Jurkat, Clone E6-1 (cell line): ENCODE measurements at regions not wholly inside any gene's neighbourhood (a gene's known extent, or its start where the extent isn't known, plus 50 kb on each side); places are given as distances from the start of the nearest gene placed in this dataset.
"Not testable (repeated sequence)": the region's sequence is repeated elsewhere in the genome, so short reads cannot be mapped to it uniquely, and the experiment has no call there.

Source experiments
- DNase-seq: peaks from one replicate; pipeline ENCODE4 v3.0.0-alpha.2; 2011; ENCODE audit warnings: low read depth, low spot score
- H3K4me3 ChIP-seq: 2 replicates; pipeline ENCODE4 v1.5.1; 2011; ENCODE audit warnings: mild to moderate bottlenecking, low read length, control low read depth, moderate library complexity

DNA sequence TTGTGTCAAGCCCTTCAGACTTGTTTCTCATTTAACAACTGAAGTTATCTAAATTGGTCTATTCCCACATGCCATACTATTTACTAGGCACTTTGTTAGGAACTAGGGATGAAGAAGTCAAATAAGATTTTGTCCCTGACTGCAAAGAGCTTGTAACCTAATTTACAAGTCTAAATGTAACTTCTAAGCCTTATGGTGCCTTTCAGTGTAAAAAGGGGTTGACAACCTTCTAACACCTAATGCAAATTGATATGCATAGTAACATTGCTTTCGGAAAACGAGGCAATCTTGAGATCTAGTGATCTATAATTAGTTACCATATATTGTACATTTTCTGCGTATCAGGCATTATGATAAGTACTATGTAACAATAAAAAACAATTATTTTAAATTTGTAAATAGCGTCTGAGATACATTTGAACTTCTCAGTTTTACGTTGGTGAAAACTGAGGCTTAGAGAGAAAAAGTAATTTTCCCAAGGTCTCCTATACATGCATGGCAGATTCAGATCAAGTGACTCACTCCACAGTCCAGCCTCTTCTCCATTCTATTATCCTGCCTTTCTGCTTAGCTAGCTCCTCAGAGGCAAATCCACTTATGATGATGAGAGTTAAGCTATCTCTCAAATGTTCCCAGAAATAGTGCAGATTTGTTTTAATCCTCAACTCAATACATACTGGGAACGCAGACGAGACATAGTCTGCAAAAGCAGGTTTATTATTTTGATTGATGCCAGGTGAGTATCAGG, 764.9 kb upstream of the SLITRK5 start:
- no peak overlapping the region for H3K4me3 ChIP-seq

DNA sequence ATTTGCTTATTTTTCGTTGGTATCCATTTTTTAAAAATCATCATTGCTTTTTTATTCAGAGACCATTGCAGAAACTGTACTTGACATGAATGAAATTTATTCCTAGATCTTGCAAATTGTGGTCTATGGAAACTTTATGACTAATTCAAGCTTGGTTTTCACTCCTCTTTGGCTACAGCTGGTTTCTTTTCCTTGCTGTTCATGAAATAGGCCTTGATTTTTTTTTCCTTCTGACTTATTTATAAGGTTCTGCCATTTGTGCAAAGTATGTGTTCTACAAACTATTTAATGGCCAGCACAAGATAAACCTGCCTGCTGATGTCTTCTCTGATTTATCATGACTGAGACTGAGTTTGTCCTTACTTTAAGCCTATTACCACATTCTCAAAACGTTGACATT, 764.0 kb upstream of the SLITRK5 start:
- no peak overlapping the region for H3K4me3 ChIP-seq
- no peak for DNase-seq

More for the DNA sequence above, 764.9 kb upstream of the SLITRK5 start:
- DNase-seq = no peak

DNA sequence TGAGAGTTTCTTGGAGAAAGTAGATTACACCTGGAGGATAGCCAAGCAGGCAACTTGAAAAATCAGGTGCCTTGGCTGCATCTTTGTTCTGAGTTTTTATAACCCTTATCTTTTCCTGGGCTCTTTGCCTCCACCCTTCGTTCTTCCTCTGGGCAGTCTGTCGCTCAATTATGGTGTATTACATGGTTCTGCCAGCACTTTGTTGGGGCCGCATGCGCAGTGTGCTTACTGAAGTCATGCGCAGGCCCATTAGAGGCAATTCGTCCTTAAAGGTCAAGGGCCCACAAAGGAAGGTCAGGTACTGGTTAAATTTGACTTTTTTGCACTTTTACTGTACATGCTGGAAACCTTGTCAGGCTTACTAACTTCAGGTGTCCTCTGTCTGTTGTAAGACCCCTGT, 761.9 kb upstream of the SLITRK5 start:
- H3K4me3 ChIP-seq = no peak overlapping the region
- DNase-seq = no peak

DNA sequence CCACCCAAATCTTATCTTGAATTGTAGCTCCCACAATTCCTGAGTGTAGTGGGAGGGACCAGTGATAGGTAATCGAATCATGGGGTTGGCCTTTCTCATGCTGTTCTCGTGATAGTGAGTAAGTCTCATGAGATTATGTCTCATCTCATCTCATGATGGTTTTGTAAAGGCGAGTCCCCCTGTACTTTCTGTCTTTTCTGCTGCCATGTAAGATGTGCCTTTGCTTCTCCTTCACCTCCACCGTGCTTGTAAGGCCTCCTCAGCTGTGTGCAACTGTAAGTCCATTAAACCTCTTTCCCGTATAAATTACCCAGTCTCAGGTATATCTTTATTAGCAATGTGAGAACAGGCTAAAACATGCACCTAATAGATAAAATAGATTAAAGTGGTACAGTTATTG, 756.4 kb upstream of the SLITRK5 start:
- no peak for DNase-seq
- H3K4me3 ChIP-seq = no peak overlapping the region

DNA sequence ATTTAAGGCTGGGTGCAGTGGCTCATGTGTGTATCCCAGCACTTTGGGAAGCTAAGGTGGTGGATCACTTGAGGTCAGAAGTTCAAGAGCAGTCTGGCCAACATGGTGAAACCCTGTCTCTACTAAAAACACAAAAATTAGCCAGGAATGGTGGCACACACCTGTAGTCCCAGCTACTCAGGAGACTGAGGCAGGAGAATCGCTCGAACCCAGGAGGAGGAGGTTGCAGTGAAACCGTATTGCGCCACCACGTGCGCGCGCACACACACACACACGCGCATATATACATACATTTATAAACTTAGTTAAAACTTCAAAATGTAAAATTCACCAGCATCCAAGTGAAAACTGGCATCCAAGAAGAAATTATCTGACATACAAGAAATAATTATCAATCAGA, 753.7 kb upstream of the SLITRK5 start:
- not testable (repeated sequence) for H3K4me3 ChIP-seq, DNase-seq

DNA sequence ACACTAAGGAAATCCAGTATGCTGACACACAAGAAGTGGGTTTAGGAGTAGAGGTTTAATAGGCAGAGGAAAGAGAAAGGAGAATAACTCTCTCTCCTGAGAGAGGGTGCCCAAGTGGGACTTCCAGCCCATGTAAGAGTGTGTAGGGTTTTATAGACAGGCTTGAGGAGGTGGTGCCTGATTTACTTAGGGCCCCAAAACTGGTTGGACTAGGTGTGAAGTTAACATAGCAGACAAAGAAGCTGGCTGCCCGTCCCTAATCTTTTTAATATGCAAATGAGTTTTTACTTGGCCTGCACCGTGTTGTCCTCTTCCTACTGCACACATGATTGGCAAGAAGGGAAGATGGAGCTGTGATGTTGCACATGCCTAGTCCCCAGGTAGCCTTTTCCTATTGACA, 752.5 kb upstream of the SLITRK5 start:
- H3K4me3 ChIP-seq = no peak overlapping the region
- DNase-seq = no peak

DNA sequence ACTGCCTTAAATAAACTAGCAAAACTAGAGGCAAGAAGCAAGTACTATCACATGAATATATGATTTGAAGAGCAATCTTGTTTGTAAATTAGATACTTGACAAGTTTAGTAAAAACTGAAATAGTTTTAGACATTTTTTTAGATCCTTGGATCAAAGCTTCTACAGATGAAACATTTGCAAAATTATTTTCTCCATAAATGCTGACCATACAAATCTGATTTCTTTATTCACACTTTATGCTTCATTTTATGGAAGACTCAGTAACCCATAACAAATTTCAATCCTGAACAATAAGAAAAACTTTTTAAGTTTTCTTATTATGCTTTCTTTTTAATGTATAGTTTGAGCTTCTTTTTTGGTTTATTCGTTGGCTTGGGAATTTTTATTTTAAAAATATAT, 750.2 kb upstream of the SLITRK5 start:
- DNase-seq = no peak
- H3K4me3 ChIP-seq = no peak overlapping the region

DNA sequence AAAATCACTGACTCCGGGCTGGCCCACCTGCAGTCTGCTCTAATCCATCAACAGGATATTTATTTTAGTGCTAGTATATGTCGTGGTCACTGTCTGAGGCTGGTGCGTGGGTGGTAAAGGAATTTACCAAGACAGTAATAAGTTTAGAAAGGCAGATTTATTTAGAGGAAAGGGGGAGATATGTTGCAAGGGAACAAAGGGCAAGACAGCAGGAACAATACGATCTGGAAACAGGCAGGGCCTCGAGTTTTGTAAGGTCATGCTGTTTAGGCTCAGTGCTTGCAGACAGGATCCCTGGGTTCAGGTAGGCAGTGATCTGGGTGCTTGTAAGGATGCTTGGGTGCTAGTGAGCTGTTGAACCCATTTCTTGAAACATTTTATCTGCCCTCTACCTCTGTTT, 748.2 kb upstream of the SLITRK5 start:
- no peak overlapping the region for H3K4me3 ChIP-seq
- no peak for DNase-seq

DNA sequence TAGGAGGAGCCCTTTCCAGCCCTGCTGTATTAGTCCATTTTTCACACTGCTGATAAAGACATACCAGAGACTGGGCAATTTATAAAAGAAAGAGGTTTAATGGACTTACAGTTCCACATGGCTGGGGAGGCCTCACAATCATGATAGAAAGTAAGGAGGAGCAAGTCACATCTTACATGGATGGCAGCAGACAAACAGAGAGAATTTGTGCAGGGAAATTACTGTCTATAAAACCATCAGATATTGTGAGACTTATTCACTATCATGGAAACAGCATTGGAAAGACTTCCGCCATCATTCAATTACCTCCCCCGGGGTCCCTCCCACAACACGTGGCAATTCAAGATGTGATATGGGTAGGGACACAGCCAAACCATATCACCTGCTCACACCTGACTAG, 744.3 kb upstream of the SLITRK5 start:
- not testable (repeated sequence) for DNase-seq, H3K4me3 ChIP-seq

DNA sequence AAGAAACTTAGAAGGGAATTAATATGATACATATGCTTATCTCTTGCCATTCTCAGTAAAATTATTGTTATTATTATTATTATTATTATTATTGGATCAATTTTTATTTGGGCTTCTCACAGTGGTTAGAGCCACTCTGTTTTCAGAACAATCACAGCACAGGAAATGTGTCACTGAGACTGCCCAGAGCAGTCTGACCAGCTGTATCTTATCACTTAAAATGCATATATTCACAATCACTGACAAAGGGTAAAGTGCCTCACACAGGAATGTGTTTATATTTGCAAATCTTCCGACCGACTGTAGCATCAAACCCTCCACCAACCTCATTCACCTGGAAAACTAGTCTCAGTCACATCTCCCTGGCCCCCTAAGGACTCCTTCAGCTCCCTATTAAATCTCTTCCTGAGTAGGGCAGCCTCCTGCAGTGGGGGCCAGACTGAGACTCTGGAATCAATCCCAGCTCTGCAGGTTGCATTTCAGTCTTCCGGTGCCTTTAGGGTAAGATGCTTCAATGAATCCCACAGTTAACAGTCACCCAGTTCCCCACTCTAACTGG, 738.3 kb upstream of the SLITRK5 start:
- H3K4me3 ChIP-seq = no peak overlapping the region
- no peak for DNase-seq

DNA sequence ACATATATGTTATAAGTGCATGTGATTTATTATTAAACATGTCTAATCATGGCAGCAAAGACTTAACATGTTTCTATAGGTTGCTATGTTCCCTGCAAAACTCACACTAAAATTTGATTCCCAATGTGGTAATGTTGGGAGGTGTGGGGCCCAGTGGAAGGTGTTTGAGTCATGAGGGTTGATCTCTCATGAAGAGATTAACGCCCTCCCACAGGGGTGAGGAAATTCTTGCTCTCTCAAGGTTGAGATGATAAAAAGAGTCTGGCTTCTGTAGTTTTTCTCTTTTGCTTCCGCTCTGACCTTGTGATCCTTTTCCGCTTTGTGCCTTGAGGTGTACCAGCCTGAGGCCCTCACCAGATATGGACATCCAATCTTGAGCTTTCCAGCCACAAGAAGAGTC, 737.5 kb upstream of the SLITRK5 start:
- no peak overlapping the region for H3K4me3 ChIP-seq
- no peak for DNase-seq

DNA sequence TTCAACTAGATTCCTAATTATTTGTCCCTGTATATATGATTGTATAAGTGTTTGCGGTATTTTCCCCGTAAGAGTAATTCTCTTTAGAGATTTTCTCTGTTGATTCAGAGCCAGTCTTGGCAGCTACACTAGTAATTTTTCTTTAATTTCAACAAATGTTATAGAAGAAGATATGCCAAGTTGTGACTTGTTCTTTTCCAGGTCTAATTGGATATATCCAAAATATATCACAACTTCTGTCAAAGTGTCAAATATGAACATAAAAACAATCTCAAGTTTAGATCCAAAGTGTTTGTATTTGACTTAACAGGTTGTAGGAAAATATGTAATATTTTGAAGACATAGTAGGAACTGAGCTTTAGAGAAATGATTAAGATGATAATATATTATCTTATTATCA, 733.9 kb upstream of the SLITRK5 start:
- H3K4me3 ChIP-seq = no peak overlapping the region
- no peak for DNase-seq

DNA sequence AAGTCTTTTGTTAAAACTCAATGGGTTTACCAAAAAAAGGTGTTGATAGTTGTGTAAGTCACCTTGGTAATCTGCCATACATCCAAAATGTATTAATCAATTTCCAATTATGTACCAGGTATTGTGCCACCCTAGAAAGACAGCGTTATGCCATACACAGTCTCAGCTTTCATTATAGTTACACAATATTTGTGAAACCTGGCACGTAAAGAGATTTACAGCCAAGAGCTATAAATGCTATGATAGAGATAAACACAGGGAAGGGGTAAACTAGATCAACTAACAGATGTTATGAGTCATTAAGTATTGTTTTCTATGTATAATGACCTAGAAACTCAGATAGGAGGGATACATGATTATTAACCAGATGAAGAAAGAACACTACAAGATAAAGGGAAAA, 725.6 kb upstream of the SLITRK5 start:
- DNase-seq = no peak

DNA sequence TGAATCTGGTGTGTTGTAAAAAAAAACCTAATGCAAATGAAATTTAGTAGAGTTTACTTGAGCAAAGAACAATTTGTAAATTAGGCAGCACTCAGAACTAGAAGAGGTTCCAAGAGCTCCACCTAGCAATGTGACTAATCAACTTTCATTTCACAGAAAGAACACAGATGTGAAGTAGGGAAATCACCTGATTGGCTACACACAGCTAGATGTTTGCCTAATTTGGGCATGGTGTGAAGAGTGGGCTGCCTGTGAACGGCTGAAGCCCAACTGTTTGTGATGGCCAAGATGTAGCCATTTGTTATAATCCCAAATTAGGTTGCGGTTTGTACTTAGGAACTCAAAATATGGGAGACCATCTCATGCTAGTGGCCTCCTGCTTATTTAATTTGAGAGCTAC, 724.4 kb upstream of the SLITRK5 start:
- DNase-seq = peak; percentile 6
- H3K4me3 ChIP-seq = no peak overlapping the region

More for the DNA sequence above, 725.6 kb upstream of the SLITRK5 start:
- H3K4me3 ChIP-seq = no peak overlapping the region

DNA sequence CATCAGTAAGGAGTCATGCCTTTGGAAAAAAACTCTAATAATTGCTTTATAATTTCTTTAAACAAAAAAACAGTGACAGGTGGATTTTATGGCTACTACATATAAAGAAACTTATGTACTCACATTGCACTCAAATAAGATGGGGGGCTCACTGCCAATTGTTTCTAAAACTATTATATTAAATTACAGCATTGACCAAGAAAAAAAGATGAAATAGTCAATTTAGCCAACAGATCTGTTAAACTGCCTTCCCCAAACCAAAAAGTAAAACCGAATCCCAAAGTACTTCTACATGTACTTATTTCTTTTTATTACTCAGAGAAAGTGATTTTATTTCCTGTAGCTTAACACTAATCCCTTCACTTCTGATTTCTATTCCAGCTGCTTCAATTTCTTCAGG, 716.8 kb upstream of the SLITRK5 start:
- H3K4me3 ChIP-seq = no peak overlapping the region
- DNase-seq = no peak

DNA sequence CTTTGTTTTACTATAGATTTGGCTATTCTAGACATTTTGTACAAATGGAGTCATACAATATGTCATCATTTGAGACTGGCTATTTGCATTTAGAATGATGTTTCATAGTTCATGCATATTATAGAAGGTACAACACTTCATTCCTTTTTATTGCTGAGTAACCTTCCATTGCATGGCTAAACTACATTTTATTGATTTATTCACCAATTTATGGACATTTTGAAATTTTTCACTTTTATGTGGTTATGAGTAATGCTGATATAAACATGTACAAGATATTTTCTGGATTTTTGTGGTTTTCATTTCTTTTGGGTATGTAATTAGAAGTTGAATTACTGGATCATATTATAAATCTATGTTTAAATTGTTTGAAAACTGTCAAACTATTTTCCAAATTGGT, 710.3 kb upstream of the SLITRK5 start:
- no peak for DNase-seq
- H3K4me3 ChIP-seq = no peak overlapping the region

DNA sequence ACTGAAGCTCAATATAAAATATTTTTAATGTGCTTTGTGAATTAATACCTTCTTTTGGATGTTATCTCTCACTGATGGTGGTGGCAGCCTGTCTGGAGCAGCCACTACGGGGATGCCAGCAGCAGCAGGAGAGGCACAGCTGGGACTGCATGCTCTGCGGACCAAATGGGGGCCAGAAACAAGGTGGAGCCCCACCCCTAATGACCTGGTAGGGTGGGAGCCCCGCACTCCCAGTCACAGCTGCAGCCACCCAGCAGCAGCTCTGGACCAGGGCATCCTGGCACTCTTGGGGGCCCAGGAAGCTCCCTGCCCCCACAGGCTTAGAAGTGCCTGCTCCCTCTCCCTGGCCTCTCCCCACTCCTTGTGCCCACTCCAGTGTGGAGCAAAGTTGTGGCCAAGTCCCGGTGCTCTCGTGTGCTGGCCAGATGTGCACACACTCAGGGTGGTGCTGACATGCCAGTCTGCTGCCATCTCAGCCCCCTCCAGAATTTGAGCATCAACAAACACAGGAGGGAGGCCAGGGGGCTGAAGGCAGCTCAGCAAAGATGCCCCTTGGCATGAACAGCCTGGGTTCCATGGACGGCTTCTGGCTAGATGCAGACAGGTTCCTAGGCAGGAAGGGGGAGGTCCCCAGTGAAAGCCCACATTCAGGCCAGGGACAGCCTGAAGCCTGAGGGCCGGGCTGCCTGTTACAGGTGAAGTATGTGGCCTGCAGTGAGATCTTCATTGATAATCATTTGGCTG, 696.7 kb upstream of the SLITRK5 start:
- DNase-seq = no peak

DNA sequence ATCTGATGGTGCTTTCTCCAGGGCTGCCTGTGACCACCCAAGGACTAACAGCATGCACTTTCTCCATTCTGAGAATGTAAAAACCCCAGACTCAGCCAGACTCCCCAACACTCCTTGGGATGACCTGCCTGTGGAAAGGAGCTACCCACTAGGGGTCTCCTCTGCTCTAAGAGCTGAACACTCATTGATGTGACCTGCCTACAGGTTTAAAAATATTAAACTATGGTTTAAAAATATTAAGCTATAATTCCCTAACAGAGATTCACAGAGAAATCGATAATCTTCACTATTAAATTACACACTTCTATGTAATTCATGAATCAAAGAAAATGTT, 696.2 kb upstream of the SLITRK5 start:
- DNase-seq = no peak
- H3K4me3 ChIP-seq = no peak overlapping the region

More for the DNA sequence above, 696.7 kb upstream of the SLITRK5 start:
- H3K4me3 ChIP-seq = no peak overlapping the region

DNA sequence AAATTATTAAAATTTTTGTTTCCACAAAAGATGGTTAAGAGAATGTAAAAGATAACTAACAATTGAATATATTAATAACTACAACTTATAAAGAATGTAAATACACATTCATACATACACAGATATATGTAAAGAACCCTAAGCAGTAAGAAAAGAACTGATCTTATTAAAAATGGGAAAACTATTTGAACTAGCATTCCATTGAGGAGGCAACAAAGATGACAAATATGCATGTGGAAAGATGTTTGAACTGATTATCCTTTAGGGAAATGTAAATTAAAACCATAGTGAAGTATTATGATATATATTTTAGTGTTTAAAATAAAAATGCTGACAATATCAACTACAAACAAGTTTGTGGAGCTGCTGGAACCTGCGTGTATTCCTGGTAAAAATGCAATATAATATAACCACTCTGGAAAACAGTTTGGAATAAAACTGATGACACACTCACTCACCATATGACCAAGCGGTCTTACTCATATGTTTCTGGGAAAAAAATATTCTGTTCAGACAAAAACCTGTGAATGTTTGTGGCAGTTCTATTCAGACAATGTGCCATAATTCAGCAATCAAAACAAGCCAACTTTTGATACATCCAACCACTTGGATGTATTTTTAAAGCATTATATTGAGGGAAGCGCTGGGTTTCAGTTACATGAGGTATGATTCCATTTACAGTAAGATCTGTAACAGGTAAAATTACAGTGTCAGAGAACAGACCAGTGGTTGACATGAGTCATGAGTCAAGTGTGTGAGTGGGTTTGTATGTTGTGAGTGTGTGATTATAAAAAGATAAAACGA, 694.4 kb upstream of the SLITRK5 start:
- no peak for DNase-seq
- no peak overlapping the region for H3K4me3 ChIP-seq

DNA sequence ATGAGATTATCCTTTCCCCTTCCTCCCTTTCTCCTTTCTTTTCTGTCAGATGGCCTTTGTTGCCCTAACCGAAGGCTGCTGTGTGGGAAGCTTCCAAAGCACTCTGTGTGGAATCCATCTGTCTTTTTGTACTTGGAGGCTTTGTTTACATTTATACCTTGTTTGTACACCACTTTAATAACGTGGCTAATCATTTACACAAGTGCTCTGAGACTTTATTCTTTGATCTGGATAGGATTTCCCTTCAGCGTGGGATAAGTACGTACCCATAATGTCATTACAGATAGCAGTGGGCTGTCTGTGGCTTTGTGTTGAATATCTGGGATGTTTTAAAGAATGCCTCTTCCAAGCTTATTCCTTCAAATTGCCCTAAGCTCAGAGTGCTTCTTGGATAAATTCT, 684.7 kb upstream of the SLITRK5 start:
- DNase-seq = no peak
- H3K4me3 ChIP-seq = no peak overlapping the region
